SK-N-SH treated with all-trans-retinoic acid at 6 μM for 48 hours (cell line): ENCODE measurements at regions not wholly inside any gene's neighbourhood (a gene's known extent, or its start where the extent isn't known, plus 50 kb on each side); places are given as distances from the start of the nearest gene placed in this dataset.

Experiments used
- ATAC-seq: fragments of 200-7000 bp; cut with Tn5 transposase; 3 replicates; pipeline ENCODE4 v1.9.1; 2020; ENCODE audit warnings: mild to moderate bottlenecking, moderate library complexity
- BACH2 ChIP-seq: fragments of 250-450 bp; sonication (Bioruptor Pico); IDR thresholded peaks from 2 replicates; pipeline ENCODE4 v1.9.0; 2021; ENCODE audit warnings: mild to moderate bottlenecking, borderline replicate concordance
- CREB5 ChIP-seq: fragments of 250-450 bp; sonication (Bioruptor Pico); IDR thresholded peaks from 2 replicates; pipeline ENCODE4 v1.5.1; 2020; ENCODE audit warnings: low read depth, mild to moderate bottlenecking, moderate library complexity
- CSDC2 ChIP-seq: fragments of 250-450 bp; sonication (Bioruptor Pico); IDR thresholded peaks from 2 replicates; pipeline ENCODE4 v1.5.0; 2020; ENCODE audit warnings: mild to moderate bottlenecking, moderate library complexity
- CSRNP3 ChIP-seq: fragments of 250-450 bp; sonication (Bioruptor Pico); IDR thresholded peaks from 2 replicates; pipeline ENCODE4 v1.5.1; 2021; ENCODE audit warnings: mild to moderate bottlenecking, moderate library complexity
- ESRRG ChIP-seq: fragments of 250-450 bp; sonication (Bioruptor Pico); IDR thresholded peaks from 2 replicates; pipeline ENCODE4 v1.6.1; 2021; ENCODE audit warnings: mild to moderate bottlenecking
- GLIS3 ChIP-seq: fragments of 250-450 bp; sonication (Bioruptor Pico); IDR thresholded peaks from 2 replicates; pipeline ENCODE4 v1.5.0; 2020; ENCODE audit warnings: mild to moderate bottlenecking, moderate library complexity
- ISL1 ChIP-seq: fragments of 250-450 bp; sonication (Bioruptor Pico); IDR thresholded peaks from 2 replicates; pipeline ENCODE4 v2.1.2; 2022; ENCODE audit warnings: mild to moderate bottlenecking, moderate library complexity
- OSR1 ChIP-seq: fragments of 250-450 bp; sonication (Bioruptor Pico); IDR thresholded peaks from 2 replicates; pipeline ENCODE4 v1.8.0; 2022; ENCODE audit warnings: moderate library complexity, mild to moderate bottlenecking, inconsistent platforms
- PPARA ChIP-seq: fragments of 250-450 bp; sonication (Bioruptor Pico); IDR thresholded peaks from 2 replicates; pipeline ENCODE4 v1.5.0; 2020; ENCODE audit warnings: mild to moderate bottlenecking, borderline replicate concordance
- RARB ChIP-seq: fragments of 250-450 bp; sonication (Bioruptor Pico); IDR thresholded peaks from 2 replicates; pipeline ENCODE4 v1.8.0; 2021; ENCODE audit warnings: mild to moderate bottlenecking, moderate library complexity
- SNAI2 ChIP-seq: fragments of 250-450 bp; sonication (Bioruptor Pico); IDR thresholded peaks from 2 replicates; pipeline ENCODE4 v1.5.0; 2020; ENCODE audit warnings: mild to moderate bottlenecking, moderate library complexity
- TCF4 ChIP-seq: fragments of 250-450 bp; sonication (Bioruptor Pico); IDR thresholded peaks from 2 replicates; pipeline ENCODE4 v1.8.0; 2021; ENCODE audit warnings: mild to moderate bottlenecking, moderate library complexity, borderline replicate concordance
- TOX ChIP-seq: fragments of 250-450 bp; sonication (Bioruptor Pico); IDR thresholded peaks from 2 replicates; pipeline ENCODE4 v1.8.0; 2021; ENCODE audit warnings: mild to moderate bottlenecking, moderate library complexity, borderline replicate concordance
- TSHZ2 ChIP-seq: fragments of 250-450 bp; sonication (Bioruptor Pico); IDR thresholded peaks from 2 replicates; pipeline ENCODE4 v1.5.0; 2020; ENCODE audit warnings: mild to moderate bottlenecking, moderate library complexity
- ZC3H10 ChIP-seq: fragments of 250-450 bp; sonication (Bioruptor Pico); IDR thresholded peaks from 2 replicates; pipeline ENCODE4 v1.5.1; 2021; ENCODE audit warnings: mild to moderate bottlenecking, moderate library complexity
- ZFP3 ChIP-seq: fragments of 250-450 bp; sonication (Bioruptor Pico); IDR thresholded peaks from 2 replicates; pipeline ENCODE4 v1.5.0; 2020; ENCODE audit warnings: mild to moderate bottlenecking, moderate library complexity
- ZFP30 ChIP-seq: fragments of 450-650 bp; formaldehyde crosslinking; IDR thresholded peaks from 2 replicates; pipeline ENCODE4 v1.5.0; 2022; ENCODE audit warnings: mild to moderate bottlenecking, moderate library complexity
- ZNF565 ChIP-seq: fragments of 450-650 bp; formaldehyde crosslinking; conservative IDR thresholded peaks from 2 replicates; pipeline ENCODE4 v1.5.0; 2020; ENCODE audit warnings: low read depth, mild to moderate bottlenecking, moderate library complexity
- ZNF70 ChIP-seq: fragments of 450-650 bp; formaldehyde crosslinking; IDR thresholded peaks from 2 replicates; pipeline ENCODE4 v1.5.0; 2020; ENCODE audit warnings: mild to moderate bottlenecking, moderate library complexity
- TF ChIP-seq, protein P1 (sequence below): fragments of 250-450 bp; sonication (Bioruptor Pico); IDR thresholded peaks from 2 replicates; pipeline ENCODE4 v1.8.0; 2021; ENCODE audit warnings: low read depth, mild to moderate bottlenecking, moderate library complexity, borderline replicate concordance
- TF ChIP-seq, protein P2 (sequence below): fragments of 250-450 bp; sonication (Bioruptor Pico); IDR thresholded peaks from 2 replicates; pipeline ENCODE4 v1.8.0; 2020; ENCODE audit warnings: mild to moderate bottlenecking, moderate library complexity, borderline replicate concordance

DNA sequence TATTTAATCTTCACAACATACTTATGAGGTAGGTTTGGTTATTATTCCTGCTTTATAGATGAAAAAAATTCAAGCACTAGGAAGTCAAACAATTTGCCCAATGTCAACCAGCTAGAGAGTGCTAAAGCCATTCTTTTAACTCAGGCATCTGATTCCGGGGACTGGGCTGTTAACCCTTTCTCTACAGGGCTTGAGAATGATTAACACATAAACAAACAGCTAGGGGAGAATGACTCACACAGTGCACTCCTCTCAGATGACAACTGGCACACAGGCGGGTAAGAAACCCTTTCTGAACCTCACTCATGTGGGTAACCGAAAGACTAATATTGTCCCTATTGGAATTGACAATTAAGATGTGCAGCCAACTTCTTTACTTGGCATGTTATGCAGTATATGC lies 86.3 kb upstream of the FSHR start:
- ATAC-seq = no peak
- no peak for TF ChIP-seq ISL1 (CRISPR knock-in tag)
- TF ChIP-seq, protein P1, sequence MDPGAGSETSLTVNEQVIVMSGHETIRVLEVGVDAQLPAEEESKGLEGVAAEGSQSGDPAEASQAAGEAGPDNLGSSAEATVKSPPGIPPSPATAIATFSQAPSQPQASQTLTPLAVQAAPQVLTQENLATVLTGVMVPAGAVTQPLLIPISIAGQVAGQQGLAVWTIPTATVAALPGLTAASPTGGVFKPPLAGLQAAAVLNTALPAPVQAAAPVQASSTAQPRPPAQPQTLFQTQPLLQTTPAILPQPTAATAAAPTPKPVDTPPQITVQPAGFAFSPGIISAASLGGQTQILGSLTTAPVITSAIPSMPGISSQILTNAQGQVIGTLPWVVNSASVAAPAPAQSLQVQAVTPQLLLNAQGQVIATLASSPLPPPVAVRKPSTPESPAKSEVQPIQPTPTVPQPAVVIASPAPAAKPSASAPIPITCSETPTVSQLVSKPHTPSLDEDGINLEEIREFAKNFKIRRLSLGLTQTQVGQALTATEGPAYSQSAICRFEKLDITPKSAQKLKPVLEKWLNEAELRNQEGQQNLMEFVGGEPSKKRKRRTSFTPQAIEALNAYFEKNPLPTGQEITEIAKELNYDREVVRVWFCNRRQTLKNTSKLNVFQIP (CRISPR knock-in tag) = no peak
- TF ChIP-seq SNAI2 (CRISPR knock-in tag) = no peak

- no peak for ATAC-seq
- TF ChIP-seq GLIS3 (no peak), RARB (no peak), ZNF565 (no peak), ZFP30 (CRISPR knock-in tag) (no peak), CREB5 (no peak), ISL1 (CRISPR knock-in tag) (no peak), ESRRG (CRISPR knock-in tag) (no peak), CSDC2 (CRISPR knock-in tag) (no peak), TCF4 (no peak), ZNF70 (CRISPR knock-in tag) (no peak), BACH2 (no peak)
- TF ChIP-seq, protein P1 (CRISPR knock-in tag) = no peak
Observed at GRCh38 chr2:49238604-49238960, 84.3 kb upstream of the FSHR start.

DNA sequence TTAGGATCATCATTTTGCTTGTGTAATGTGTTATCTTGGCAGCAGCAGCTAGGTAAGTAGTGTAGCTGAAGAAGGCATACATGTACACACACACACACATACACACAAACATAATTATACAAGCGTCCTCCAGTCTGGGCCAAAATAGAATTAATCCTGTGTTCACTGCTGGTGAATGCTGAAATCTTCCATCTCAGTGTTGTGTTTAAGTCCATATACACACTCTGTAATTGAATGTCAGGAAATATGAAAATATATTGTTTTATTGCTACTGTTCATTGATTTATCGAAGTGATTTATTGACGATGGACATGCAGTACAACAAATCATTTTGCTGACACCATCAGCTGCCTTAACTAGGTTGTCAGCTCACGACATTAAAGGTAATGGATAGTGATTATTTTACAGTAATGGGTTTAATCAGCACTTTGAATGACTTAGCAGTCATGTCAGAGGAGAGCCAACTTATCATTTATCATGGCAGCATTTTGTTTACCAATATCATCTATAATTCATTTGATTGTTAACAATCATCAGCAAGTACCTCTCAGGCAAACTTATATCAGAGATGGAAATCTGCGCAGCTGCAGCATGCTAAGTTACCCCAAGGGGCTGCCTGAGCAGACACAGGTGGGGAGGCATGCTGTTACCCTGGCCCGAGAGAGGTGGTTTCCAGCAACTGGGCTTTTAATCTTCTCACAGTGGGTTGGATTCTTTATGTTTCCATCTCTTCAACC lies 83.7 kb upstream of the FSHR start:
- TF ChIP-seq CSDC2 (CRISPR knock-in tag) (no peak), CREB5 (no peak), ZNF70 (CRISPR knock-in tag) (no peak), ZFP3 (CRISPR knock-in tag) (no peak), TOX (CRISPR knock-in tag) (no peak), TSHZ2 (CRISPR knock-in tag) (no peak), TCF4 (no peak), GLIS3 (no peak), CSRNP3 (no peak), RARB (no peak), ZNF565 (no peak), OSR1 (CRISPR knock-in tag) (no peak), SNAI2 (CRISPR knock-in tag) (no peak), ZFP30 (CRISPR knock-in tag) (no peak), ISL1 (CRISPR knock-in tag) (no peak), BACH2 (no peak), ZC3H10 (CRISPR knock-in tag) (no peak), PPARA (CRISPR knock-in tag) (no peak)
- TF ChIP-seq, protein P2, sequence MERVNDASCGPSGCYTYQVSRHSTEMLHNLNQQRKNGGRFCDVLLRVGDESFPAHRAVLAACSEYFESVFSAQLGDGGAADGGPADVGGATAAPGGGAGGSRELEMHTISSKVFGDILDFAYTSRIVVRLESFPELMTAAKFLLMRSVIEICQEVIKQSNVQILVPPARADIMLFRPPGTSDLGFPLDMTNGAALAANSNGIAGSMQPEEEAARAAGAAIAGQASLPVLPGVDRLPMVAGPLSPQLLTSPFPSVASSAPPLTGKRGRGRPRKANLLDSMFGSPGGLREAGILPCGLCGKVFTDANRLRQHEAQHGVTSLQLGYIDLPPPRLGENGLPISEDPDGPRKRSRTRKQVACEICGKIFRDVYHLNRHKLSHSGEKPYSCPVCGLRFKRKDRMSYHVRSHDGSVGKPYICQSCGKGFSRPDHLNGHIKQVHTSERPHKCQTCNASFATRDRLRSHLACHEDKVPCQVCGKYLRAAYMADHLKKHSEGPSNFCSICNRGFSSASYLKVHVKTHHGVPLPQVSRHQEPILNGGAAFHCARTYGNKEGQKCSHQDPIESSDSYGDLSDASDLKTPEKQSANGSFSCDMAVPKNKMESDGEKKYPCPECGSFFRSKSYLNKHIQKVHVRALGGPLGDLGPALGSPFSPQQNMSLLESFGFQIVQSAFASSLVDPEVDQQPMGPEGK (CRISPR knock-in tag) = no peak
- no peak for ATAC-seq
